WTC11 (cell line): ENCODE measurements at regions not wholly inside any gene's neighbourhood (a gene's known extent, or its start where the extent isn't known, plus 50 kb on each side); places are given as distances from the start of the nearest gene placed in this dataset.

Experiments
- ATAC-seq: fragments of 200-7000 bp; cut with Tn5 transposase; 2 replicates; pipeline ENCODE4 v1.10.0; 2021; ENCODE audit warnings: mild to moderate bottlenecking, moderate library complexity
- CTCF ChIA-PET: fragments of 300-600 bp; sonication (Branson Sonifier 250); formaldehyde crosslinking; loops from one replicate; lab custom pipeline; 2021; ENCODE audit warnings: antibody characterized with exemption; lab: Charles Lee
- POLR2A ChIA-PET: fragments of 350-600 bp; sonication (Branson Sonifier 250); formaldehyde crosslinking; loops from one replicate; lab custom pipeline; 2021; ENCODE audit warnings: antibody characterized with exemption; lab: Charles Lee
- DNase-seq: peaks from one replicate; pipeline ENCODE4 v3.0.0; 2021; ENCODE audit warnings: low spot score
- H3K27ac Mint-ChIP-seq: 2 replicates; pipeline ENCODE4 v1.8.0; 2021; ENCODE audit warnings: mixed read lengths
- H3K27me3 Mint-ChIP-seq: 2 replicates; pipeline ENCODE4 v1.8.0; 2021; ENCODE audit warnings: low read depth, mild to moderate bottlenecking, moderate library complexity, mixed read lengths
- H3K36me3 Mint-ChIP-seq: 2 replicates; pipeline ENCODE4 v1.8.0; 2021; ENCODE audit warnings: mixed read lengths
- H3K4me1 Mint-ChIP-seq: 2 replicates; pipeline ENCODE4 v1.8.0; 2022; ENCODE audit warnings: mixed read lengths
- H3K4me3 Mint-ChIP-seq: 2 replicates; pipeline ENCODE4 v1.8.0; 2021; ENCODE audit warnings: mild to moderate bottlenecking, moderate library complexity, mixed read lengths
- H3K9me3 Mint-ChIP-seq: 2 replicates; pipeline ENCODE4 v1.8.0; 2021; ENCODE audit warnings: mixed read lengths
- AR ChIP-seq: fragments of 250-450 bp; sonication (Bioruptor Pico); IDR thresholded peaks from 2 replicates; pipeline ENCODE4 v1.9.0; 2021; ENCODE audit warnings: mild to moderate bottlenecking
- ARID4B ChIP-seq: sonication (generic); formaldehyde crosslinking; IDR thresholded peaks from 2 replicates; pipeline ENCODE4 v1.8.0; 2023; ENCODE audit warnings: missing genetic modification reagents, mild to moderate bottlenecking, borderline replicate concordance
- ATF2 ChIP-seq: sonication (generic); formaldehyde crosslinking; IDR thresholded peaks from 2 replicates; pipeline ENCODE4 v1.8.1; 2022; ENCODE audit warnings: low read depth, missing genetic modification reagents, borderline replicate concordance
- E2F1 ChIP-seq: sonication (generic); formaldehyde crosslinking; IDR thresholded peaks from 2 replicates; pipeline ENCODE4 v1.8.0; 2022; ENCODE audit warnings: mild to moderate bottlenecking, missing genetic modification reagents
- E2F4 ChIP-seq: sonication (generic); formaldehyde crosslinking; IDR thresholded peaks from 2 replicates; pipeline ENCODE4 v1.8.1; 2022; ENCODE audit warnings: low read depth, mild to moderate bottlenecking, moderate library complexity, missing genetic modification reagents, borderline replicate concordance
- JAZF1 ChIP-seq: fragments of 250-450 bp; sonication (Bioruptor Pico); IDR thresholded peaks from 2 replicates; pipeline ENCODE4 v1.9.0; 2021; ENCODE audit warnings: moderate library complexity, mild to moderate bottlenecking, inconsistent platforms
- MAX ChIP-seq: sonication (generic); formaldehyde crosslinking; IDR thresholded peaks from 2 replicates; pipeline ENCODE4 v1.8.0; 2022; ENCODE audit warnings: mild to moderate bottlenecking, missing genetic modification reagents
- MXD4 ChIP-seq: fragments of 250-450 bp; sonication (Bioruptor Pico); IDR thresholded peaks from 2 replicates; pipeline ENCODE4 v1.8.0; 2021; ENCODE audit warnings: mild to moderate bottlenecking, moderate library complexity, borderline replicate concordance
- NR1H2 ChIP-seq: sonication (generic); formaldehyde crosslinking; IDR thresholded peaks from 2 replicates; pipeline ENCODE4 v1.9.0; 2021; ENCODE audit warnings: mild to moderate bottlenecking, moderate library complexity, missing genetic modification reagents
- NR3C1 ChIP-seq: sonication (generic); formaldehyde crosslinking; conservative IDR thresholded peaks from 2 replicates; pipeline ENCODE4 v1.8.1; 2023; ENCODE audit warnings: low read depth, mild to moderate bottlenecking, missing genetic modification reagents
- OVOL2 ChIP-seq: fragments of 250-450 bp; sonication (Bioruptor Pico); IDR thresholded peaks from 2 replicates; pipeline ENCODE4 v1.9.0; 2021; ENCODE audit warnings: mild to moderate bottlenecking, borderline replicate concordance
- PREB ChIP-seq: sonication (generic); formaldehyde crosslinking; IDR thresholded peaks from 2 replicates; pipeline ENCODE4 v1.8.1; 2022; ENCODE audit warnings: mild to moderate bottlenecking, missing genetic modification reagents, moderate library complexity, borderline replicate concordance
- ZMAT4 ChIP-seq: fragments of 250-450 bp; sonication (Bioruptor Pico); IDR thresholded peaks from 2 replicates; pipeline ENCODE4 v1.9.0; 2021; ENCODE audit warnings: mild to moderate bottlenecking
- ZNF425 ChIP-seq: fragments of 250-450 bp; sonication (Bioruptor Pico); conservative IDR thresholded peaks from 2 replicates; pipeline ENCODE4 v1.9.0; 2021; ENCODE audit warnings: mild to moderate bottlenecking
- ZNF512 ChIP-seq: sonication (generic); formaldehyde crosslinking; IDR thresholded peaks from 2 replicates; pipeline ENCODE4 v1.8.1; 2022; ENCODE audit warnings: missing genetic modification reagents, borderline replicate concordance

- POLR2A ChIA-PET, result no interaction called here
- no peak overlapping the region for H3K4me3 Mint-ChIP-seq
- ATAC-seq (no peak), DNase-seq (no peak)
- no peaks in the 10 kb centered on the region for H3K9me3 Mint-ChIP-seq
- H3K27ac Mint-ChIP-seq, result no peak overlapping the region
- CTCF ChIA-PET, result no interaction called here
- no peaks in the 10 kb centered on the region for H3K36me3 Mint-ChIP-seq
- TF ChIP-seq ZNF512 (CRISPR knock-in tag) (no peak), ARID4B (CRISPR knock-in tag) (no peak), OVOL2 (CRISPR knock-in tag) (no peak), E2F1 (CRISPR knock-in tag) (no peak), MAX (CRISPR knock-in tag) (no peak), MXD4 (no peak), JAZF1 (CRISPR knock-in tag) (no peak), E2F4 (CRISPR knock-in tag) (no peak), AR (CRISPR knock-in tag) (no peak), NR1H2 (CRISPR knock-in tag) (no peak), NR3C1 (CRISPR knock-in tag) (no peak), PREB (CRISPR knock-in tag) (no peak), ATF2 (CRISPR knock-in tag) (no peak), ZNF425 (no peak), ZMAT4 (CRISPR knock-in tag) (no peak)
- H3K4me1 Mint-ChIP-seq, result no peaks in the 10 kb centered on the region
- H3K27me3 Mint-ChIP-seq, result no peaks in the 10 kb centered on the region
Observed at GRCh38 chr4:129193357-129194100, 97.6 kb downstream of the C4orf33 start.
